ENCODE measurements at regions not wholly inside any gene's neighbourhood (a gene's known extent, or its start where the extent isn't known, plus 50 kb on each side); places are given as distances from the start of the nearest gene placed in this dataset.

DNA sequence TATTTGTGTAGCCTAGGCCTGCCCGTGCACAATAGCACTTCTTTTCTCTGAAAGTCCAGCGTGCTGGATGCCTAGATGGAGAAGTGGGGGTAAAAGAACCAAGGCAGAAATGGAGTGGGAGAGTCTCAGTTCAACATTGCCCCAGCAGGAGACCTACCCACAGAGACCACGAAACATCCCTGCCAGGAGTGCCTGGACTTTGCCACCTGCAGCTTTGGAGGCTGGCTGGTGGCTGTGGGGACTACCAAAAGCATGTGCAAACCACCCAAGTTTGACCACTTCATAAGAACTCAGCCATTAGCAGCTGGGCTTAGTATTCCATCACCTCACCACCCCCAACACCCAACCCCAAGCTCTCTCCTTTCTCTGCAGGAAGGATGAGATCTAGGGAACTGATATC lies 416.9 kb upstream of the ID2 start:
- Histone ChIP-seq H3K4me3 (replicated peaks; ENCODE audit: low read depth, low read length) (no peak overlapping the region), H3K36me3 (ENCODE audit: control insufficient read depth, insufficient read depth, low read length) (no peaks in the 10 kb centered on the region), H3K27me3 (replicated peaks; ENCODE audit: control insufficient read depth, insufficient read depth, low read length) (no peaks in the 10 kb centered on the region)
- no peak for DNase-seq (ENCODE audit: extremely low read depth, insufficient read length)
- TF ChIP-seq, protein P1, sequence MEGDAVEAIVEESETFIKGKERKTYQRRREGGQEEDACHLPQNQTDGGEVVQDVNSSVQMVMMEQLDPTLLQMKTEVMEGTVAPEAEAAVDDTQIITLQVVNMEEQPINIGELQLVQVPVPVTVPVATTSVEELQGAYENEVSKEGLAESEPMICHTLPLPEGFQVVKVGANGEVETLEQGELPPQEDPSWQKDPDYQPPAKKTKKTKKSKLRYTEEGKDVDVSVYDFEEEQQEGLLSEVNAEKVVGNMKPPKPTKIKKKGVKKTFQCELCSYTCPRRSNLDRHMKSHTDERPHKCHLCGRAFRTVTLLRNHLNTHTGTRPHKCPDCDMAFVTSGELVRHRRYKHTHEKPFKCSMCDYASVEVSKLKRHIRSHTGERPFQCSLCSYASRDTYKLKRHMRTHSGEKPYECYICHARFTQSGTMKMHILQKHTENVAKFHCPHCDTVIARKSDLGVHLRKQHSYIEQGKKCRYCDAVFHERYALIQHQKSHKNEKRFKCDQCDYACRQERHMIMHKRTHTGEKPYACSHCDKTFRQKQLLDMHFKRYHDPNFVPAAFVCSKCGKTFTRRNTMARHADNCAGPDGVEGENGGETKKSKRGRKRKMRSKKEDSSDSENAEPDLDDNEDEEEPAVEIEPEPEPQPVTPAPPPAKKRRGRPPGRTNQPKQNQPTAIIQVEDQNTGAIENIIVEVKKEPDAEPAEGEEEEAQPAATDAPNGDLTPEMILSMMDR (IDR thresholded peaks at IDR 0.05; ENCODE audit: insufficient read depth, low read length, poor library complexity, severe bottlenecking): no peak

DNA sequence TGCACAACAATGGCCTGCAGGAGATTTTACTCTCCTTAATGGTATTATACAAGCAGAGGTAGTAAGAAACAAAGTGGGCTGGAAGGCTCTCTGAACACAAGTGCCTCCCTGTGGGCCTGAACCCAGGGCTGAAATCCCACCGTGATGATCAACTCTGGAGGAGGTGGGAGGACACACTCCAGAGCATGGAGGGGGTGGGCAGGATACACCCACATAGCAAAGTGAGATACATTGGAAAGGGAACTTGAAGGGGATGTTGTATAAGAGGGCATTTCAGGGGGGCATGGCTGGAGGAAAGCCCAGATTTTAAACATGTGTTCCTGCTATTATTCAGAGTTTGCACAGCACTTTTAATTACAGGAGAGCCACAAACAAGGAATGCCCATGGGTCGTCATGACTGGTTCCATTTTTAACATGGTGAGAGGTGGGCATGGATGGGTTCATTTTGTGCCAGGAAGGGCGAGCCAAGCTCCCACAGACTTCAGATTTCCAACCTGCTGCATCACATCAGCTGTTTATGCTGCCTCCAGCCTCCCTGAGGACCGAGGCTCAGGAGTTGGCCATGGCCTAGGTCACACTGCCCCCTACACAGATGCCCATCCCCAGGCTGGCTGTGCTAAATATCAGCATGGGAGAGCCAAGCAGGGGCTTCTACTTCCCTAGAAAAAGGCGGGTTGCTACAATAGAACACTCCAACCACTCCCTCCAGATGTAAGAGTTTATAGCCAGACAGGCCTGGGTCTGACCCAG lies 416.2 kb upstream of the ID2 start:
- Histone ChIP-seq H3K27me3 (replicated peaks; ENCODE audit: control insufficient read depth, insufficient read depth, low read length) (no peaks in the 10 kb centered on the region), H3K4me3 (replicated peaks; ENCODE audit: low read depth, low read length) (no peak overlapping the region), H3K36me3 (ENCODE audit: control insufficient read depth, insufficient read depth, low read length) (no peaks in the 10 kb centered on the region)
- no peak for DNase-seq (ENCODE audit: extremely low read depth, insufficient read length)
- TF ChIP-seq, protein P1 (IDR thresholded peaks at IDR 0.05; ENCODE audit: insufficient read depth, low read length, poor library complexity, severe bottlenecking): no peak

DNA sequence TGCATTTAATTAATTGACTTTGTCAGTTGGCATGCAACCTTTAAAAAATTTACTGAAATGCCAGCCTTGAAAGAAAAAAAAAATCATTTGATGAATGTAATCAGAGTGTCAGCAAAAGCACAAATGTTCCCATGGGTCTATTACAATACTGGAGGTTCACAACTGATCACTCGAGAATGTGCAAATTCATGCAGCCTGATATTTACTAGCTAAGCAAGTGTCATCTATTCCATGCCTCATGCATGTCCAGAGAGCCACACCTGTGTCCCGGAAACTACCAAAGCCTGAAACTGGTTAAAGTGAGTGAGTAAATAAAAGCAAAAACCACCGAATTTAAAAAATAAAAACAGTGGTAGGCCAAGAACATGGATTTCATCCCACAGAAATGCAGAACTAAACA lies 415.3 kb upstream of the ID2 start:
- Histone ChIP-seq H3K36me3 (ENCODE audit: control insufficient read depth, insufficient read depth, low read length) (no peaks in the 10 kb centered on the region), H3K4me3 (replicated peaks; ENCODE audit: low read depth, low read length) (no peak overlapping the region), H3K27me3 (replicated peaks; ENCODE audit: control insufficient read depth, insufficient read depth, low read length) (no peaks in the 10 kb centered on the region)
- TF ChIP-seq, protein P1 (IDR thresholded peaks at IDR 0.05; ENCODE audit: insufficient read depth, low read length, poor library complexity, severe bottlenecking): no peak
- DNase-seq (ENCODE audit: extremely low read depth, insufficient read length): no peak

DNA sequence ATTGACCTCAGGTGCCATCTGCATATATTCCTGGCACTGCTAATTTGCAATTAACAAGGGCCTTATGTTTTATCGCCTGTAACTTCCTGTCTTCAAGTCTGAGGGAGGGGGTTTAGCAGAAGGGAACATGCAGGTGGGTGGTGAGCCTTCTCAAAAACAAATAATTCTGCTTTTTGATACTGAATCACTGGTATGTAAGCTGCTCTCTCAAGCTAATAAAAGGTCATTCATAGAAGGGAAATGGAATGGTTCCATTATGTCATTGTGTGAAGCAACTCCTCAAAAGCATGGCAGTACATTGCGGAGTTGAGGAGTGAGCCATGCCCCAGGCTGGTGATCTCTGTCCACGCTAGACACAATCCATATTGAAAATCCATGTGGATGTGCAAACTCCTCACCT lies 414.8 kb upstream of the ID2 start:
- DNase-seq (ENCODE audit: extremely low read depth, insufficient read length): no peak
- Histone ChIP-seq H3K36me3 (ENCODE audit: control insufficient read depth, insufficient read depth, low read length) (no peaks in the 10 kb centered on the region), H3K4me3 (replicated peaks; ENCODE audit: low read depth, low read length) (no peak overlapping the region), H3K27me3 (replicated peaks; ENCODE audit: control insufficient read depth, insufficient read depth, low read length) (no peaks in the 10 kb centered on the region)
- TF ChIP-seq, protein P1 (IDR thresholded peaks at IDR 0.05; ENCODE audit: insufficient read depth, low read length, poor library complexity, severe bottlenecking): no peak

DNA sequence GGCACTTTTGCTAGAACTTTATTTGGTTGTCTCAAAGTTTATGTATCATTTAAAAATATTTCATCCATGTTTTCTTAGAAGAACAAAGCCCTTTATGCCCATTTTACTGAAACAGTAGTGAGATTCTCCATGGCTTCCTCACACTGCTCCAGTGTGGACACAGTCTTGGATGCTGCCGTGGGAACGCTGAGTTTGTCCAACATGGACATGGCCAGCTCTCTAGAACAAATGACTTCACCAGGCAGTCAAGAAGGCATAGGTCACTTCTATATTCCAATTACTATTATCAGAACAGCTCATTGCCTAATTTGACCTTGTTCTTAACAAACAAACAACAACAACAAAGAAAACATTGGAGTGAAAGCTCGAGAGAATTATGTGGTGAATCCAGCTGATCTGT lies 414.1 kb upstream of the ID2 start:
- Histone ChIP-seq H3K36me3 (ENCODE audit: control insufficient read depth, insufficient read depth, low read length) (no peaks in the 10 kb centered on the region), H3K27me3 (replicated peaks; ENCODE audit: control insufficient read depth, insufficient read depth, low read length) (no peaks in the 10 kb centered on the region), H3K4me3 (replicated peaks; ENCODE audit: low read depth, low read length) (no peak overlapping the region)
- TF ChIP-seq, protein P1 (IDR thresholded peaks at IDR 0.05; ENCODE audit: insufficient read depth, low read length, poor library complexity, severe bottlenecking): no peak
- no peak for DNase-seq (ENCODE audit: extremely low read depth, insufficient read length)
